Muscle of leg (tissue), 3 donors: ENCODE measurements at regions not wholly inside any gene's neighbourhood (a gene's known extent, or its start where the extent isn't known, plus 50 kb on each side); places are given as distances from the start of the nearest gene placed in this dataset.

Experiments used
- DNase-seq: peaks from one replicate; pipeline ENCODE4 v3.0.0; 2013
- H3K27ac ChIP-seq: one replicate; pipeline ENCODE4 v1.5.1; 2013; ENCODE audit warnings: mild to moderate bottlenecking, low read length, control low read depth
- H3K27me3 ChIP-seq: one replicate; pipeline ENCODE4 v1.6.1; 2013; ENCODE audit warnings: low read length; ENCODE audit not compliant: control insufficient read depth, insufficient read depth
- H3K36me3 ChIP-seq: one replicate; pipeline ENCODE4 v1.6.1; 2013; ENCODE audit warnings: low read length; ENCODE audit not compliant: control insufficient read depth, insufficient read depth
- H3K4me1 ChIP-seq: one replicate; pipeline ENCODE4 v1.6.1; 2013; ENCODE audit warnings: low read length; ENCODE audit not compliant: control insufficient read depth, insufficient read depth
- H3K4me3 ChIP-seq: one replicate; pipeline ENCODE4 v1.5.1; 2013; ENCODE audit warnings: low read length, control low read depth
- H3K9me3 ChIP-seq: replicated peaks from 2 replicates; pipeline ENCODE4 v1.6.1; 2013; ENCODE audit warnings: low read depth, low read length; ENCODE audit not compliant: control insufficient read depth
- WGBS: methylation state at CpG from one replicate; pipeline ENCODE4 v1.1.5; 2013; ENCODE audit warnings: missing lambda C conversion rate; ENCODE audit not compliant: insufficient coverage; 5-methylcytosine and 5-hydroxymethylcytosine counted together

DNA sequence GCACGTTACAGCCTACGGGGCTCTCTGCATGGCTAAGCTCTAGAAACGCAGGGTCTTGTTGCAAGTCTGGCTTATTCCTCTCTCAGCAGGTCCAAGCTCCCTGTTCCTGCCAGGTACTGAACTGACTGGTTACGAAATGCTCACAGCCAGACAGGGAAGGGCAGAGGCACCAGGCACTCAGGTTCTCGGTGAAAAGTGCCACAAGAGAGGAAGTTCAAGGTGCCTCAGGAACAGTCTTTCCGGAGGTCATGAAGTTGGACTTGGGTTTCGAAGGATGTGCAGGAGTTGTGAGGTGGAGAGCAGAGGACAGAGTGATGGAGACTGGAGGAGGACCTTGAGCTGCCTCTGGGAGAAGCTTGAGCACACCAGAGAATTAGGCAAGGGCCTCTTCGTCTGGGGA lies 124.7 kb upstream of the GSE1 start:
- Histone ChIP-seq H3K36me3 (no peaks in the 10 kb centered on the region), H3K27me3 (no peaks in the 10 kb centered on the region), H3K27ac (no peak overlapping the region), H3K4me1 (peaks cover 36% of the 10 kb centered on the region), H3K9me3 (no peaks in the 10 kb centered on the region), H3K4me3 (no peak overlapping the region)
- no peak for DNase-seq
- 82% methylated on average over 7 of the region's 8 CpGs for WGBS

DNA sequence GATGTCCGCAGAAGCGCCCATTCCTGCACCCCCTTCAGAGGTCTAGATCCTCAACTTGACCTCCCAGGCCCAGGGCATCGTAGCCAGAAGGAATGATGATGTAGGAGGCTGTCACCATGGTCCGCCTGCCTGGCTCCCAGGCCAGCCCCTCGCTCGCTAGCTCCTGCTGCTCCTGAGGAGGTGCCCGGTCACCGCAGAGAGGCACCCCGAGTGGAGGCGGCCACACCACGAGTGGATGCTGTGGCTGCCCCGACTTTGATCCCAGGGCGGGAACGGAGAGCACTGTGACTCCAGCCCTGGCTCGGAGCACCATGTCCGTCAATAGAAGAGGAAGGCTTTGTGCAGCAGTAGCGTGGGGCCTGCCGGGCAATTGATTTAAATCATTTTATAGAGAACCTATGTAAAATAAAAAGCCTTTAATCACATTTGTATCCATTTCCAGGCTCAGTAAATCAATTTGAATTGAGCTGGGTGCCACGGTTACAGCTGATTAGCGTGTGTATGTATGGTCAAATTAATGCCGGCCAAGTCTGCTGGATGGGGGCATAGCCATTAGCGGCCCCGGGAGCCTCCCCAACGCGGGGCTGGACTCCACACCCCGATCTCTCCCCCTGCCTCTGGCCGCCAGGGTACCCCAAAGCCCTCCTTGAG lies 122.6 kb upstream of the GSE1 start:
- H3K4me3 ChIP-seq, result no peak overlapping the region
- WGBS, result 78% methylated on average over 18 of the region's 27 CpGs
- H3K27ac ChIP-seq, result no peak overlapping the region
- H3K9me3 ChIP-seq, result no peaks in the 10 kb centered on the region
- peaks cover 24% of the 10 kb centered on the region for H3K4me1 ChIP-seq
- DNase-seq, result no peak
- H3K27me3 ChIP-seq, result no peaks in the 10 kb centered on the region
- no peaks in the 10 kb centered on the region for H3K36me3 ChIP-seq

DNA sequence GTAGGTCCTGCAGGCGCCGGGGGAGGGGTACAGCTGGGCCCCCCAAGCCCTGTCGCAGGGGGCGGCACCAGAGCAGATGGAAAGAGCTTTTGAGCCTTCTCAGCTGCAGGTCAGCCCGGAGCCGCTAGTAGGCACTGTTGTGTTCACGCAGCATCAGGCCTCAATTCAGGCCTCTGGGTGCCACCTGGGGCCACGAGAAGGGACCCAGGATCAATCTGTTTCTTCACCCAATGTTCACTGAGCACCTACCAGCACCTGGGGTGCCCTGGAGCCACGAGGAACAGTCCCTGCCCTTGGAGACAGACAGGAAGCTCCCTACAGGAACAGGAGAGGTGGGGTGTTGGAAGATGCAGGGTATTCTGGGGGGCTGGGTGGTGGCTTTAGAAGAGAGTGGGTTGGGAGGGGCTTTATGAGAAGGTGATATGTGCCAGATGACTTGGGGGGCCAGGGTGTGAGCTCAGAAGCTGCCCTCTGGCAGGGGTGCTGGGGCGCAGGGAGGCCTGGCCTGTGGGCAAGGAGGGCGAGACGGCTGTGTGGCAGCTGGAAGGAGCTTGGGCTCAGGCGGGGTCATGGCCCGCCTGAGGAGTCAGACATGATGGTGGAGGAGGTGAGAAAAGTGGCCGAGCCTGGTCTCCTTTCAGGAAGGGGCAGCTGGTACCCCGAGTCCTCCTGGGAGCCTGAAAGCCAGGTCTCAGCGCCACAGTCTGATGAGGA lies 121.9 kb upstream of the GSE1 start:
- Histone ChIP-seq H3K4me3 (no peak overlapping the region), H3K4me1 (peaks cover 24% of the 10 kb centered on the region), H3K36me3 (no peaks in the 10 kb centered on the region), H3K9me3 (no peaks in the 10 kb centered on the region), H3K27me3 (no peaks in the 10 kb centered on the region), H3K27ac (peak overlapping the region; percentile 20)
- DNase-seq, result no peak
- 71% methylated on average over 16 of the region's 17 CpGs for WGBS

DNA sequence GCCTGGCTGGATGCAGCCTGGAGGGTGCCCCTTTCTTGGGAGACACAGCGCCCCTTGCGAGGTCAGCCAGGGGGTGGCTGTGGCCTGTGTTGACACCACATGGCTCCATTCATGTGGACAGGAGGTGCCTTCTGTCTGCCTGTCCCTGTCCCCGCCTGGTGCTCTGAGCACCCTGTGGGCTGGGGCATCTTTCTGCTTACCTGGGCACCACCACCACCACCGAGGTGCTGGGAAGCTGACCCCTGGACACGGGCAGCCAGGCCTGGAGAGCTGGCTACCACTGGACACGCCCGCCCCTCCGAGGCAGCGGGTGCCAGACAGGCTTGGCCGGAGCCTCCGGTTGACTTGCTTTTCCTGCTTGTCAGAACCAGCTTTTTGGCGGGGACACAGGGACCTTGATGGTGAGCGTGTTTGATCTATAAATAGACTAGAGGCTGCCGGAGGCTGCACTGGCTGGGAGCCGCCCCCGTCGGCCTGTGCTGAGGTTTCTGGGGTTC lies 121.3 kb upstream of the GSE1 start:
- H3K4me3 ChIP-seq, result no peak overlapping the region
- H3K27me3 ChIP-seq, result no peaks in the 10 kb centered on the region
- H3K9me3 ChIP-seq, result no peaks in the 10 kb centered on the region
- DNase-seq, result peak; percentile 68
- 30% methylated on average over 12 of the region's 17 CpGs for WGBS
- no peaks in the 10 kb centered on the region for H3K36me3 ChIP-seq
- H3K4me1 ChIP-seq, result peaks cover 24% of the 10 kb centered on the region
- H3K27ac ChIP-seq, result peak overlapping the region; percentile 20

DNA sequence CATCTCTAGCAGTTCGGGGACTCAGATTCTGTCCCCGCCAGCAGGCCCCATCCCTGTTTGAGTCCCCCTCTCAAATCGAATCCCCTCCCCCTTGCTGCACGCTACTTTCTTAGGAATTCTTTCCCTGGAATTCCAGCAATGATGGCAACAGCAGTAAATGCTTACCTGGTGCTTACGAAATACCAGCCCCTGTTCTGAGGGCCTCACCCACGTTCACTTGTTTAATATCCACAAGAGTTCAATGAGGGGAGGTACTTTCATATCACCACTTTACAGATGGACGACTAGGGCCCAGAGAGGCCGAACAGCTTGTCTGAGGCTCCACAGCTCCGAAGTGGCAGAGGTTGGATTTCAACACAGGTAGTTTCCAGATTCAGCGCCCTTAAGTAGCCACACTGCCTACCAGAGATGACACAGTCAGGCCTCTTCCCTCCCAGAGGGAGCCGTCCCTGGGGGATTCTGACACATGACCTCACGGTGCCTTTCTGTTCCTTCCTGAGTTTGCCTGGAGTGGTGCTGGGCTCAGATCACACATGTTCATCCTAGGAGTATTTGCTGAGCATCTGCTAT lies 120.7 kb upstream of the GSE1 start:
- Histone ChIP-seq H3K4me3 (no peak overlapping the region), H3K4me1 (peaks cover 24% of the 10 kb centered on the region), H3K27me3 (no peaks in the 10 kb centered on the region), H3K27ac (peak overlapping the region; percentile 13), H3K36me3 (no peaks in the 10 kb centered on the region), H3K9me3 (no peaks in the 10 kb centered on the region)
- no peak for DNase-seq
- 55% methylated on average over 11 of the region's 12 CpGs for WGBS

DNA sequence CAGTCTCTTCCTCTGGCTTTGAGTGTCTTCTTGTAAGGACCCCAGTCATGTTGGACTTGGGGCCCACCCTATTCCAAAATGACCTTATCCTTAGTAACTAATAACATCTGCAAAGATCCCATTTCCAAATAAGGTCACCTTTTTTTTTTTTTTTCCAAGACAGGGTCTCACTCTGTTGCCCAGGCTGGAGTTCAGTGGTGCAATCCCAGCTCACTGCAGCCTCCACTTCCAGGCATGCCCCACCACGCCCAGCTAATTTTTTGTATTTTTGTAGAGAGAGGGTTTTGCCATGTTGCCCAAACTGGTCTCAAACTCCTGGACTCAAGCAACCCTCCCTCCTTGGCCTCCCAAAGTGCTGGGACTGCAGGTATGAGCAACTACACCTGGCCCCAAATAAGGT lies 118.8 kb upstream of the GSE1 start:
- Histone ChIP-seq H3K27ac (no peak overlapping the region), H3K4me1 (peaks cover 27% of the 10 kb centered on the region), H3K36me3 (no peaks in the 10 kb centered on the region), H3K4me3 (no peak overlapping the region), H3K27me3 (no peaks in the 10 kb centered on the region), H3K9me3 (no peaks in the 10 kb centered on the region)
- no peak for DNase-seq
- WGBS, result no CpG with 5 or more reads among the region's 1 CpG

DNA sequence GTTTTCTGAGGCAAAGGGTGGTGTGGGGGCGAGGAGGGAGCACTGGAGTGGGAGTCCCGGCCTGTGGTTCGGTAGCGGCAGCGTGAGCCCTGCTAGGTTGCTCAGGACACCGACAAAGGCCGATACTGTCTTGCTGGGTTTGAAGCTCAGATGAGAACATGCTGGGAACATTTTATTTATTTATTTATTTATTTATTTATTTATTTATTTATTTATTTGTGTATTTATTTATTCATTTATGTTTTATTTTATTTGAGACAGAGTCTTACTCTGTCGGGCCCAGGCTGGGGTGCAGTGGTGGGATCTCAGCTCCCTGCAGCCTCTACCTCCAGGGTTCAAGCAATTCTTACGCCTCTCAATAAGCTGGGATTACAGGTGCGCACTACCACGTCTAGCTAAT lies 117.9 kb upstream of the GSE1 start:
- H3K27me3 ChIP-seq, result no peaks in the 10 kb centered on the region
- H3K4me1 ChIP-seq, result peaks cover 27% of the 10 kb centered on the region
- no peak for DNase-seq
- H3K27ac ChIP-seq, result no peak overlapping the region
- no peak overlapping the region for H3K4me3 ChIP-seq
- WGBS, result 83% methylated on average over 1 of the region's 11 CpGs
- H3K9me3 ChIP-seq, result no peaks in the 10 kb centered on the region
- no peaks in the 10 kb centered on the region for H3K36me3 ChIP-seq

DNA sequence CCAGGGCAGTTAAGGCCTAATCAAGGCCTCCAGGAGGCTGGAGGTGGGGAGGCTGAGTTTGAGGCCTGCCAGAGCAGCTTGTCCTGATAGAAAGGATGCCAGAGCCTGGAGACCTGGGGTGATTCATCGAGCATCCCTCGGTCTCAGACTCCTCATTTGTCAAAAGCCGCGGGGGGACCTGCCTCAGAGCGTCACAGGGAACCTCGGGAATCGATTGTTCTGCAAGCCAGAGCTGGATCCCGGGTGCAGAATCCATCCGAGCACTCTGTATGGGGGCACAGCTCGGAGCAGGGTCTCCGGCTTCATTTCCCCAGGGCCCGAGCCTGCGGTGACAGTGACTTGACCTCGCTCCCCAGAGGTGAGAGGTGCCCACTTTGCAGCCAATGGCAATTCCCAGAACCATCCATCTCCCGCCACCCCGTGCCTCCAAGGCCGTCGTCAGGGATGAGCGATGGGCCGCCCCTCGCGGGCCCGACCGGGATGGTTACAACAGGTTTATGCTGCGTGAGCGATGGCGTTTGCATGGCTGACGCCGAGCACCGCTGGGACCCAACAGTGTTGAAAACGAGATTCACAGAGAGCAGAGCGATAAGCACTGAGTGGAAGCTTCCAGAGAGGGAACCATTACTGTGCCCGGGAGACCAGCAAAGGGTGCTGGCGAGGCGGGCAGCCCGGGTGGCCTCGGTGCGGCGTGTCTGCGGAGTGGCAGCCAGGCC lies 117.1 kb upstream of the GSE1 start:
- 85% methylated on average over 40 of the region's 40 CpGs for WGBS
- Histone ChIP-seq H3K36me3 (no peaks in the 10 kb centered on the region), H3K27me3 (no peaks in the 10 kb centered on the region), H3K4me3 (no peak overlapping the region), H3K4me1 (peaks cover 24% of the 10 kb centered on the region), H3K27ac (no peak overlapping the region), H3K9me3 (no peaks in the 10 kb centered on the region)
- no peak for DNase-seq

DNA sequence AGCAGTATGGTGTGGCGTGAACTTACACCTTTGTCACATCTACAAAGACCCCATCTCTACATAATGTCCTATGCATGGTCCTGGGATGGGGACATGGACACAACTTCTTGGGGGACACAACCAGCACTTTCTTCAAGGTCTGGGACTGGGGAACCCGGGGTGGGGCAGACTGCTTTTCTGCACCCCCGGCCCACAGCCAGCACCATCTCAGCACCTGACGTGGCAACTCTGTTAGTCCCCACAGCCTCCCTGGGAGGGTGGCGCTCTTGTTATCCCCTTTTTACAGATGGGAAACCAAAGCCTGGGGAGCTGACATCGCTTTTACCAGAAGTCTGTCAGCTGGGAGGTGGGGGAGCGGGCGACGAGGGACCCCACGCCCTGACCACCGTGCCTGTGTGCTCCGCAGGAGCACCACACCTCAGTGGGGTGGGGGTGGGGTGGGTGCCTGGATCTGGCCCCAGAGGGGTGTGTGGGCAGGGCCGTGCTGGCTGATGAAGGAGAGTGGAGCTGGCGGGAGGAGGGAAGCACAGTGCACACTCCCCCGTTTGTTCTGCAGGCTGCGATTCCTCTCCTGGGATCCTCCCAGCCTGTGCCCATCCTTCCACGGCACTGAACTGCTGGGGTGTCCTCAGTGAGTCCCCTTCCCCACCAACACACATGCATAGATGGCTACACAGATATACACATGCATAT lies 115.4 kb upstream of the GSE1 start:
- WGBS, result 69% methylated on average over 15 of the region's 17 CpGs

More for the DNA sequence above, 115.4 kb upstream of the GSE1 start:
- Histone ChIP-seq H3K9me3 (no peaks in the 10 kb centered on the region), H3K4me1 (peaks cover 13% of the 10 kb centered on the region), H3K27me3 (no peaks in the 10 kb centered on the region), H3K27ac (no peak overlapping the region), H3K4me3 (no peak overlapping the region), H3K36me3 (no peaks in the 10 kb centered on the region)
- DNase-seq, result no peak
